Fibroblast of mammary gland (primary cell): ENCODE measurements at regions not wholly inside any gene's neighbourhood (a gene's known extent, or its start where the extent isn't known, plus 50 kb on each side); places are given as distances from the start of the nearest gene placed in this dataset.
A peak's percentile ranks its signal among the peaks of the same experiment; 100 is the strongest.

Experiments used
- DNase-seq: peaks from one replicate; pipeline ENCODE4 v3.0.0-alpha.2; 2010; ENCODE audit warnings: low read depth
- H3K4me3 ChIP-seq: 2 replicates; pipeline ENCODE4 v1.5.1; 2011; ENCODE audit warnings: low read depth, mild to moderate bottlenecking, low read length, moderate library complexity; ENCODE audit not compliant: control insufficient read depth
- TF ChIP-seq, protein P1 (sequence below): conservative IDR thresholded peaks from 2 replicates; pipeline ENCODE4 v1.5.1; 2011; ENCODE audit warnings: low read depth, low read length, inconsistent platforms; ENCODE audit not compliant: control insufficient read depth, insufficient read depth

DNA sequence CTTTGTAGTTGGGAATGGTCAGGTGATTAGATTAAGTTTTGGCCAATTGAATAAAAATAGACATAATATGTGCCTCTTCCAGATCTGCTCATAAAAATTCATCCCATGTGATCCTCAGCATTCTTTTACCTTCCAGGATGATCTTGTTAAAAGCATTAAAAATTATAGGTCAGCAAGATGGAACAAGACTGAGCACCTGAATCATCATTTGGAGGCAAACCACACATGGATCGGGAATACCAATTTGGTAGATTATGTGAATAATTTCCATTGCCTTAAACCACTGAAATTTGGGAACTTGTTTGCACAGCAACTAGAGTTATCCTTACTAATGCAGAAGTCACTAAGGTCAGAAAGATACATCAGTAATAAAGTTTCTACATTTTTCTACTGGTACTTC lies 681.4 kb upstream of the ADGRL2 start:
- no peak overlapping the region for H3K4me3 ChIP-seq
- TF ChIP-seq, protein P1, sequence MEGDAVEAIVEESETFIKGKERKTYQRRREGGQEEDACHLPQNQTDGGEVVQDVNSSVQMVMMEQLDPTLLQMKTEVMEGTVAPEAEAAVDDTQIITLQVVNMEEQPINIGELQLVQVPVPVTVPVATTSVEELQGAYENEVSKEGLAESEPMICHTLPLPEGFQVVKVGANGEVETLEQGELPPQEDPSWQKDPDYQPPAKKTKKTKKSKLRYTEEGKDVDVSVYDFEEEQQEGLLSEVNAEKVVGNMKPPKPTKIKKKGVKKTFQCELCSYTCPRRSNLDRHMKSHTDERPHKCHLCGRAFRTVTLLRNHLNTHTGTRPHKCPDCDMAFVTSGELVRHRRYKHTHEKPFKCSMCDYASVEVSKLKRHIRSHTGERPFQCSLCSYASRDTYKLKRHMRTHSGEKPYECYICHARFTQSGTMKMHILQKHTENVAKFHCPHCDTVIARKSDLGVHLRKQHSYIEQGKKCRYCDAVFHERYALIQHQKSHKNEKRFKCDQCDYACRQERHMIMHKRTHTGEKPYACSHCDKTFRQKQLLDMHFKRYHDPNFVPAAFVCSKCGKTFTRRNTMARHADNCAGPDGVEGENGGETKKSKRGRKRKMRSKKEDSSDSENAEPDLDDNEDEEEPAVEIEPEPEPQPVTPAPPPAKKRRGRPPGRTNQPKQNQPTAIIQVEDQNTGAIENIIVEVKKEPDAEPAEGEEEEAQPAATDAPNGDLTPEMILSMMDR: no peak
- DNase-seq: no peak

DNA sequence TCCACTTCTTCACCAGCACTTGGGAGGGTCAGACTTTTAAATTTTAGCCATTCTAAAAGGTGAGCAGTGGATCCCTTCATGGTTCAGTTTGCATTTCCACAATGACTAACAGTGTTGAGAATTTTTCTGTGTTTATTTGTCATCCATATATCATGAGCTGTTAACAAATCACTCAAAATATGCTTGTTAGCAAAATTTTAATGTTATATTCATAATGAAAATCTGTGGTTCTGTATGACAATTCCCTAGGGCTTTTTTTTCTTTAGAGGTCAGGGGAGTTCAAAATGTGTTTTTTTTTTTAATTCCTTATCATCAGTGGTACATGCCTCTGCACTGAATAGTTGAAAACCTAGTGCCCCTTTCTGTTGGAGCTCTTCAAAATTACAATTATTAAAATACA lies 682.2 kb upstream of the ADGRL2 start:
- no peak for DNase-seq
- TF ChIP-seq, protein P1: no peak

GRCh38 chr1:81115422-81115821 lies 685.3 kb upstream of the ADGRL2 start:
- no peak for DNase-seq

More for the DNA sequence above, 682.2 kb upstream of the ADGRL2 start:
- H3K4me3 ChIP-seq: no peak overlapping the region

DNA sequence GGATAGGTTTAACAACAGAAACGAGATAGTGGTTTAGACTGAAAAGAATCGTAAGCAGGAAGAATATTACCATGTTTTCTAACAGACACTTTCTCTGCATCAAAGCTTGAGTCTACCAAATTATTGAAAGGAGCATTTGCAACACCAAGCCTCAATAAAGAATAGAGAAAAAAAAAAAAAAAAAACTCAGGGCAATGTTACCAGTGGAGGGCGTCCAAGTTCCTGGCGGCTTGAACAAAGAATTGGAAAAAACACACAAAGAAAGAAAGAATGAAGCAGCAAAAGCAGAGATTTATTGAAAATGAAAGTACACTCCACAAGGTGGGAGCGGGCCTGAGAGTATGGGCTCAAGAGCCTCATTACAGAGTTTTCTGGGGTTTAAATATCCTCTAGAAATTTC lies 686.5 kb upstream of the ADGRL2 start:
- no peak overlapping the region for H3K4me3 ChIP-seq
- TF ChIP-seq, protein P1: peak; percentile 2
- DNase-seq: no peak

More at GRCh38 chr1:81115422-81115821, 685.3 kb upstream of the ADGRL2 start:
- no peak overlapping the region for H3K4me3 ChIP-seq
- TF ChIP-seq, protein P1: no peak

DNA sequence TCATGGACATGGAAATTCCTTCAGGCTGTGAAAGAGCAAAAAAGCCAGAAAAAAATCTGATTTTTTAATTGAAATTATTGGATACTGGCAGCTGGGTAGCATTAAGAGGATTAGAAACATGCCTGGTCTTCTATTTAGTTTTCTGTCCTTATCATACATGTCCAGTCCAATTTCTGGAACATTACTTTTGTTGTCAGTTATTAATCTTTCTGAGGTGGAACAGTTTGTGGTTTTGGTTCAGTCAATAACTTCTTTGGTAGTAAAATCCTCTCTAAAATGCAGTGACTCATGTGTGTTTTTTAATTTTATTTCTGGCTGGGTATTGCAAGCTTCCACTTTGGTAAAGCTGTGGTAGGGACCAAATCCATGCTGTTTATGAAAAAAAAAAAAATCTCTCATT lies 687.0 kb upstream of the ADGRL2 start:
- H3K4me3 ChIP-seq: no peak overlapping the region
- TF ChIP-seq, protein P1: no peak
- DNase-seq: peak; percentile 28

DNA sequence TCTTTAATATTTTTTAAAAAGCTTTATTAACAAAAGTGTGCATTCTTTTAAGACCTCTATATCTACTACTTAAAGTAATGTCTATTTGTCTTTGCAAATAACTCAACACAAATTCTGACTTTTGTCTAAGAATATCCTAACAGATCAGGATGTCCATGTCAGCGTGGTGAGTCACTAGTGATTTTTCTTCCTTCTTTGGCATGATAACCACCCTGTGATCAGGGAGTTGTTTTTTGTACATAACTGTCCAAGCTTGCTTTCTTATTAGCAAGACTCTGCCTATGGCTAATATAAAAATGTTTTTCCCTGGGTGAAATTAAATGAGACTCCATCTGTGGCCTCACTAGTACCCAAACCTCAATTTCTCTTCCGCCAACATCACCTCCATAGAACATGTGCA lies 688.9 kb upstream of the ADGRL2 start:
- peak; percentile 69 for DNase-seq
- no peak overlapping the region for H3K4me3 ChIP-seq
- TF ChIP-seq, protein P1: no peak

GRCh38 chr1:81109038-81109437 lies 691.7 kb upstream of the ADGRL2 start:
- TF ChIP-seq, protein P1: no peak
- DNase-seq: no peak

More at GRCh38 chr1:81109038-81109437, 691.7 kb upstream of the ADGRL2 start:
- H3K4me3 ChIP-seq: no peak overlapping the region
